ENCODE measurements at regions not wholly inside any gene's neighbourhood (a gene's known extent, or its start where the extent isn't known, plus 50 kb on each side); places are given as distances from the start of the nearest gene placed in this dataset.

GRCh38 chr3:147529551-147529950 is 120.4 kb downstream of the ZIC1 start:
- H3K4me3 ChIP-seq (ENCODE audit: low read depth, low read length): no peak overlapping the region
- TF ChIP-seq CTCF (IDR thresholded peaks at IDR 0.05; ENCODE audit: low read depth, low read length, missing control alignments): no peak
- DNase-seq (ENCODE audit: low read depth): no peak

GRCh38 chr3:147538034-147538433 is 128.9 kb downstream of the ZIC1 start:
- no peak for TF ChIP-seq CTCF (IDR thresholded peaks at IDR 0.05; ENCODE audit: low read depth, low read length, missing control alignments)
- H3K4me3 ChIP-seq (ENCODE audit: low read depth, low read length): no peak overlapping the region
- DNase-seq (ENCODE audit: low read depth): no peak

- DNase-seq (ENCODE audit: low read depth): no peak
- no peak for TF ChIP-seq CTCF (IDR thresholded peaks at IDR 0.05; ENCODE audit: low read depth, low read length, missing control alignments)
Observed at GRCh38 chr3:147540921-147541320, 131.8 kb downstream of the ZIC1 start.

GRCh38 chr3:147544290-147544689 is 135.1 kb downstream of the ZIC1 start:
- no peak for TF ChIP-seq CTCF (IDR thresholded peaks at IDR 0.05; ENCODE audit: low read depth, low read length, missing control alignments)
- DNase-seq (ENCODE audit: low read depth): no peak
- H3K4me3 ChIP-seq (ENCODE audit: low read depth, low read length): no peak overlapping the region

More at GRCh38 chr3:147540921-147541320, 131.8 kb downstream of the ZIC1 start:
- no peak overlapping the region for H3K4me3 ChIP-seq (ENCODE audit: low read depth, low read length)

GRCh38 chr3:147551491-147551890 is 142.3 kb downstream of the ZIC1 start:
- no peak for TF ChIP-seq CTCF (IDR thresholded peaks at IDR 0.05; ENCODE audit: low read depth, low read length, missing control alignments)
- H3K4me3 ChIP-seq (ENCODE audit: low read depth, low read length): no peak overlapping the region
- no peak for DNase-seq (ENCODE audit: low read depth)

- no peak overlapping the region for H3K4me3 ChIP-seq (ENCODE audit: low read depth, low read length)
- no peak for DNase-seq (ENCODE audit: low read depth)
- no peak for TF ChIP-seq CTCF (IDR thresholded peaks at IDR 0.05; ENCODE audit: low read depth, low read length, missing control alignments)
Observed at GRCh38 chr3:147554332-147554731, 145.2 kb downstream of the ZIC1 start.

GRCh38 chr3:147572970-147573340 is 163.8 kb downstream of the ZIC1 start:
- no peak for TF ChIP-seq CTCF (IDR thresholded peaks at IDR 0.05; ENCODE audit: low read depth, low read length, missing control alignments)
- H3K4me3 ChIP-seq (ENCODE audit: low read depth, low read length): no peak overlapping the region
- no peak for DNase-seq (ENCODE audit: low read depth)

Data from GM12864 (cell line).